ENCODE measurements at regions not wholly inside any gene's neighbourhood (a gene's known extent, or its start where the extent isn't known, plus 50 kb on each side); places are given as distances from the start of the nearest gene placed in this dataset.

DNA sequence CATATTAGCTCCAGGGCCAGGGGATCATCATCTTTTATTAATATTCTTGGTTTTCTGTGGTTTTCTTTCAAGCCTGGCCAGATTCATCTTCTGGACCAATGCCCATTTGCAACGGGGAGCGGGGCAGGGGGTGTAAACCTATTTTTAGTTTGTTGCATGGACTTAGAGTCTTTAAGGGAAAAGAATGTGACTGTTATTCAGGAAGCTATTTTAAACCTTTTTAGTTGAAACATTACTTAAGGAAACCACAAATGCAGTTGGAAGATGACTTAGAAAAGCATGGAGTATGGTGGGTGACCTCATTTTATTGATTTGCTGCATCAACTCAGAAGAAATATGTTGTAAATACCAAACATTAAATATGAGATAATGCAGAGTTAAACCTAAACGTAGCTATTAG, 368.4 kb upstream of the E2F7 start:
- TF ChIP-seq ZNF274 (IDR thresholded peaks at IDR 0.05; ENCODE audit: low read depth, low read length) (no peak), YY1 (IDR thresholded peaks at IDR 0.05; ENCODE audit: insufficient read depth, insufficient read length) (no peak), SUZ12 (IDR thresholded peaks at IDR 0.05; ENCODE audit: extremely low read depth, insufficient read depth, insufficient read length) (no peak)

All from NT2/D1 (cell line).